GM10266 (cell line): ENCODE measurements at regions not wholly inside any gene's neighbourhood (a gene's known extent, or its start where the extent isn't known, plus 50 kb on each side); places are given as distances from the start of the nearest gene placed in this dataset.

Source experiments
- DNase-seq: peaks from one replicate; pipeline ENCODE4 v3.0.0; 2012; ENCODE audit errors: extremely low spot score
- TF ChIP-seq, protein P1 (sequence below): IDR thresholded peaks from 2 replicates; pipeline ENCODE4 v1.5.1; 2012; ENCODE audit warnings: mild to moderate bottlenecking, low read depth; ENCODE audit not compliant: control insufficient read depth, insufficient read depth; ENCODE audit errors: missing control alignments

DNA sequence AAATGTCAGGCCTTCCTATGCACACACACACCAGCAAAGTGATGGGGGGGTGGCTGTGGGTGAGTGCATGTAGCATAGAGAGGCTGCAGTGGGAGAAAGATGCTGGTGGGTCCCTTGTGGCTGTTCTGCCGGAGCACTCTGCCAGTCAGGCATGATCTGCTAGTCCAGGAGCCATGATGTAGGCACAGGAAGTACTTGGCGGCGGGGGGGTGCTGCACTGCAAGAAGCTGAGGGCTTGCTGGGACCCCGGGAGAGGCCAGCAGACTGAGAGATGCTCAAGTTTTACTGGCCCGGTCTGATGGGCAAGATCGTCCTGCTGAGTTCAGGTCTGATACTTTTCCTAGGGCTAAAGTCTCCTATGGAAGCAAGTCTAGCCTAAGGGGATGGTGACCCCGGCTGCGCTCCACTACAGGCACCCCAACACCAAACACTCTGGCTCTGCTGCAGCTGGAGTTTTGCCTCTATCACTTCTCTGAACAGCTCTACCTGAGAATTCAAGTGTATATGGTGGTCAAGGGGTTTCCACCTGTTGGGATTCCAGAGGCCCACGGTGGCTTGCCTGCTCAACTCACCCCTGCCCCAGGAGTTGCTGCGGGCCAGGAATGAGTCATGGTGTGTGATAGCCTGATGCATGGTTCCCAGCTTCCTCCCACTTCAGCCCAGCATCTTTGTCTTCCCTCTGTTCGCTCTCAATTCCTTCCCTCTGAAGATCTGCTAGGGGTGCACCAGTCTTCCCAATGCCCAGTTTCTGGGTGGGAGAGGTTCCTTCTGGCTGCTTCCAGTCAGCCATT is 971.8 kb upstream of the ADGRB3 start:
- TF ChIP-seq, protein P1, sequence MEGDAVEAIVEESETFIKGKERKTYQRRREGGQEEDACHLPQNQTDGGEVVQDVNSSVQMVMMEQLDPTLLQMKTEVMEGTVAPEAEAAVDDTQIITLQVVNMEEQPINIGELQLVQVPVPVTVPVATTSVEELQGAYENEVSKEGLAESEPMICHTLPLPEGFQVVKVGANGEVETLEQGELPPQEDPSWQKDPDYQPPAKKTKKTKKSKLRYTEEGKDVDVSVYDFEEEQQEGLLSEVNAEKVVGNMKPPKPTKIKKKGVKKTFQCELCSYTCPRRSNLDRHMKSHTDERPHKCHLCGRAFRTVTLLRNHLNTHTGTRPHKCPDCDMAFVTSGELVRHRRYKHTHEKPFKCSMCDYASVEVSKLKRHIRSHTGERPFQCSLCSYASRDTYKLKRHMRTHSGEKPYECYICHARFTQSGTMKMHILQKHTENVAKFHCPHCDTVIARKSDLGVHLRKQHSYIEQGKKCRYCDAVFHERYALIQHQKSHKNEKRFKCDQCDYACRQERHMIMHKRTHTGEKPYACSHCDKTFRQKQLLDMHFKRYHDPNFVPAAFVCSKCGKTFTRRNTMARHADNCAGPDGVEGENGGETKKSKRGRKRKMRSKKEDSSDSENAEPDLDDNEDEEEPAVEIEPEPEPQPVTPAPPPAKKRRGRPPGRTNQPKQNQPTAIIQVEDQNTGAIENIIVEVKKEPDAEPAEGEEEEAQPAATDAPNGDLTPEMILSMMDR: no peak

DNA sequence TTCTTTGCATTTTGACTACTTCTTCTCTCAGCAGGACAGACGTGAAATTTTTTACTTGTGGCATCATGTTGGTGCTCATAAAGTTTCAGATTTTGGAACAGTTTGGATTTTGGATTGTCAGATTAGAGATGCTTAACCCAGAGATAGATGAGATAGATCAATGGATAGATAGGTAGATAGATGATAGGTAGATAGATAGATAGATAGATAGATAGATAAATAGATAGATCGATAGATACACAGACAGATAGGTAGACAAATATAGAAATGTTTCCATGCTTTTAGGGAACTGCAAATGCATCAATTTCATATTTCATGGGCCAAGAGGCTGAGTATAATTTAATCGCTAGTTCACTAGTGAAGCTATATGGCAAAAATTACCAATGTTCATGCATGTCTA is 981.5 kb upstream of the ADGRB3 start:
- DNase-seq: no peak
- TF ChIP-seq, protein P1: no peak

More for the DNA sequence above, 971.8 kb upstream of the ADGRB3 start:
- DNase-seq: no peak

DNA sequence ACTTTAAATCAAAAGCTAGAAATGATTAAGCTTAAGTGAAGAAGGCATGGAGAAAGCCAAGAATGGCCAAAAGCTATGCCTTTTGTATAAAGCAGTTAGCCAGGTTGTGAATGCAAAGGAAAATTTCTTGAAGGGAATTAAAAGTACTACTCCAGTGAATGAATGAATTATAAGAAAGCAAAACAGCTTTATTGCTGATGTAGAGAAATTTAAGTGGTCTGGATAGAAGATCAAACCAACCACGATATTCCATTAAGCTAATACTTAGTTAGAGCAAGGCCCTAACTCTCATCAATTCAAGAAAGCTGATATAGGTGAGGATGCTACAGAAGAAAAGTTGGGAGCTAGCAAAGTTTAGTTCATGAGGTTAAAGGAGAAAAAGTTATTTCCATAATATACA is 988.5 kb upstream of the ADGRB3 start:
- no peak for DNase-seq
- TF ChIP-seq, protein P1: no peak

DNA sequence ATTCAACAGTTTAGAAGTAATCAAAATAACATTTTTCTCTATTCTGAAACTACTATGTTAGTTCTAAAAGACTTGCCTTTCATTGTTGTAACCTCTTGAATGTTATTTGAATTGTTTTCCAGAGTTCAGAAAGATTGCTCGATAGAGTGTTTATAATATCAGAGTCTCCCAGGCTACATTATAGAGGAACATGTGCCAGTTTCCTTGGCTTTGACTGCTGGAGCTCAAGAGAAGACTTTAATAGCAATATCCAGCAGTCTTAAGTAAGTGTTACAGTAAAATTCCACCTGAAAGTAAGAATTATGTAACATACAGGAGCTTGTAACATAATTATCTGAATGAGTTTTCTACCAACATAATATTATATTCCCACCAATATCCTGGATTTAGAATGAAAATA is 991.8 kb upstream of the ADGRB3 start:
- TF ChIP-seq, protein P1: no peak
- no peak for DNase-seq

DNA sequence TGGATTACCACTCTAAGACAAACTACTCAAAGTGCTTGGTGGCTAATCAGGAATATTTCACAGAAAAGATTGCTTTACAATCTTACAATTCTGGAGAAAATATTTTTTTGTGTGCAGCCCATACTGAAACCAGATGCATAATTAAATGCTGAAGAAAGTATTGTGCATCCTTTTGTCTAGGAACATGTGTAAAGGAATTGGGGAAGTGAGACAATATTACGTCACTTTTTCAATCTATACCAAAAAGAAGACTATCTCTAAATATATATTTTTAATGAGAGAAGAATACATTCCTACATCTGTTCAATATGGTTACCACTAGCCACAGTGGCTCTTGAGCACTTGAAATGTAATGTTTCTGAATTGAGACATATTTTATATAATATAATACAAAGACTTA is 992.5 kb upstream of the ADGRB3 start:
- DNase-seq: no peak
- TF ChIP-seq, protein P1: no peak

DNA sequence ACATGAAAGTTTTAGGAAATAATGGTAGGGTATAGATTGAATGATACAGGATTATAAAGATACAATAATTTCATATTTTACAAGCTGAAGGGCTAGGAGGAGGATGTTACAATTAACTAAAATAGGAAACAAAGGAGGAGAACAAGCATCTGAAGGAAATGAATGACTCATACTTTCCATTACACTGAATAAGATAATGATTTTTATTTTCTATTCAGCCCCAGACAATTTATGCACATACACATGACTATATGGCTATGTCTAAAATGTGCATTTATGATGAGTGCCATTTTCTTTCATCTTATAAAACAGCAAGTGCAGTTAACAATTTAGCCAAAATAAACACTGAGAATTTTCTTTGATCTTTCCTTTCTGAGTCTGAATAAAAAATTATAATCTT is 994.6 kb upstream of the ADGRB3 start:
- TF ChIP-seq, protein P1: no peak
- DNase-seq: no peak

DNA sequence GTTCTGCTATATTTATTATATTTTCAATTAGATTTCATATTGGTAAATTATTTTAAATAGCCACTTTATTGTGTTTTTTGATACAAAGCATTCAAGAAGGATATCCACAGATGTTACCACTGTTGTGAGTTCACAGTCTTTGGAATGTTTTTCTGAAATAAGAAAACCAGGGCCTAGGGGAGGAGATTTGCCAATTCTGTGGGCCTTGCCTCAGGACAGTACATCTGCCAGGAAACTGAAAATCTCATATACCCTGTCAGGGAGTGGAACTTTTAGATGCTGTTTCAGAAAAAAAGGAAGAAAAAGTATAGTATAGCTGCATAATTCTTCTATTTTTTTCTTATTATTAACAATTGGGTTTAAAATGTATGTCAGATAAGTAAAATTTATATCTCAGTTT is 995.9 kb upstream of the ADGRB3 start:
- TF ChIP-seq, protein P1: no peak
- no peak for DNase-seq
